ENCODE measurements at regions not wholly inside any gene's neighbourhood (a gene's known extent, or its start where the extent isn't known, plus 50 kb on each side); places are given as distances from the start of the nearest gene placed in this dataset.

- ATAC-seq (no peak), DNase-seq (no peak)
- H3K27me3 Mint-ChIP-seq: peaks cover 15% of the 10 kb centered on the region
- H3K36me3 Mint-ChIP-seq (ENCODE audit: low read depth): no peaks in the 10 kb centered on the region
- no peak overlapping the region for H3K27ac Mint-ChIP-seq
- H3K9me3 Mint-ChIP-seq: no peaks in the 10 kb centered on the region
- H3K4me3 Mint-ChIP-seq: no peak overlapping the region
- H3K4me1 Mint-ChIP-seq: no peaks in the 10 kb centered on the region
Observed at GRCh38 chr3:178404961-178405360, 131.3 kb upstream of the KCNMB2 start.

GRCh38 chr3:178405531-178405930, 130.7 kb upstream of the KCNMB2 start:
- Mint-ChIP-seq H3K9me3 (no peaks in the 10 kb centered on the region), H3K4me1 (no peaks in the 10 kb centered on the region), H3K27ac (no peak overlapping the region), H3K4me3 (no peak overlapping the region), H3K36me3 (ENCODE audit: low read depth) (no peaks in the 10 kb centered on the region), H3K27me3 (peaks cover 19% of the 10 kb centered on the region)
- DNase-seq: no peak
- no peak for ATAC-seq

- Mint-ChIP-seq H3K4me3 (no peak overlapping the region), H3K9me3 (no peaks in the 10 kb centered on the region), H3K27me3 (peaks cover 21% of the 10 kb centered on the region), H3K36me3 (ENCODE audit: low read depth) (no peaks in the 10 kb centered on the region), H3K27ac (no peak overlapping the region), H3K4me1 (no peaks in the 10 kb centered on the region)
- ATAC-seq (no peak), DNase-seq (no peak)
Observed at GRCh38 chr3:178406206-178406605, 130.0 kb upstream of the KCNMB2 start.

- no peaks in the 10 kb centered on the region for H3K4me1 Mint-ChIP-seq
- H3K27ac Mint-ChIP-seq: no peak overlapping the region
- H3K4me3 Mint-ChIP-seq: no peak overlapping the region
- ATAC-seq: no peak
- H3K9me3 Mint-ChIP-seq: no peaks in the 10 kb centered on the region
- H3K27me3 Mint-ChIP-seq: peaks cover 6% of the 10 kb centered on the region
- no peaks in the 10 kb centered on the region for H3K36me3 Mint-ChIP-seq (ENCODE audit: low read depth)
- no peak for DNase-seq
Observed at GRCh38 chr3:178415384-178415783, 120.9 kb upstream of the KCNMB2 start.

GRCh38 chr3:178417736-178418135, 118.5 kb upstream of the KCNMB2 start:
- Mint-ChIP-seq H3K4me1 (no peaks in the 10 kb centered on the region), H3K9me3 (no peaks in the 10 kb centered on the region), H3K27ac (no peak overlapping the region), H3K4me3 (no peak overlapping the region), H3K27me3 (no peaks in the 10 kb centered on the region), H3K36me3 (ENCODE audit: low read depth) (no peaks in the 10 kb centered on the region)
- no peak for ATAC-seq
- no peak for DNase-seq

GRCh38 chr3:178419071-178419470, 117.2 kb upstream of the KCNMB2 start:
- Mint-ChIP-seq H3K4me3 (no peak overlapping the region), H3K27ac (no peak overlapping the region), H3K4me1 (no peaks in the 10 kb centered on the region), H3K9me3 (no peaks in the 10 kb centered on the region), H3K27me3 (peaks cover 1% of the 10 kb centered on the region), H3K36me3 (ENCODE audit: low read depth) (no peaks in the 10 kb centered on the region)
- no peak for DNase-seq
- no peak for ATAC-seq

- ATAC-seq (no peak), DNase-seq (no peak)
- Mint-ChIP-seq H3K4me3 (no peak overlapping the region), H3K27me3 (peaks cover 2% of the 10 kb centered on the region), H3K4me1 (no peaks in the 10 kb centered on the region), H3K27ac (no peak overlapping the region), H3K9me3 (no peaks in the 10 kb centered on the region), H3K36me3 (ENCODE audit: low read depth) (no peaks in the 10 kb centered on the region)
Observed at GRCh38 chr3:178420033-178420432, 116.2 kb upstream of the KCNMB2 start.

- Mint-ChIP-seq H3K4me3 (no peak overlapping the region), H3K27me3 (peaks cover 4% of the 10 kb centered on the region), H3K27ac (no peak overlapping the region), H3K4me1 (no peaks in the 10 kb centered on the region), H3K9me3 (no peaks in the 10 kb centered on the region), H3K36me3 (ENCODE audit: low read depth) (no peaks in the 10 kb centered on the region)
- ATAC-seq (no peak), DNase-seq (no peak)
Observed at GRCh38 chr3:178421069-178421468, 115.2 kb upstream of the KCNMB2 start.

GRCh38 chr3:178422406-178422805, 113.8 kb upstream of the KCNMB2 start:
- H3K4me3 Mint-ChIP-seq: no peak overlapping the region
- H3K36me3 Mint-ChIP-seq (ENCODE audit: low read depth): no peaks in the 10 kb centered on the region
- no peak for DNase-seq
- peaks cover 4% of the 10 kb centered on the region for H3K27me3 Mint-ChIP-seq
- H3K4me1 Mint-ChIP-seq: no peaks in the 10 kb centered on the region
- H3K27ac Mint-ChIP-seq: no peak overlapping the region
- ATAC-seq: no peak
- no peaks in the 10 kb centered on the region for H3K9me3 Mint-ChIP-seq

GRCh38 chr3:178428037-178428436, 108.2 kb upstream of the KCNMB2 start:
- Mint-ChIP-seq H3K36me3 (ENCODE audit: low read depth) (no peaks in the 10 kb centered on the region), H3K27ac (no peak overlapping the region), H3K4me1 (no peaks in the 10 kb centered on the region), H3K27me3 (peaks cover 4% of the 10 kb centered on the region), H3K4me3 (no peak overlapping the region), H3K9me3 (no peaks in the 10 kb centered on the region)
- DNase-seq (no peak), ATAC-seq (no peak)

- DNase-seq (no peak), ATAC-seq (no peak)
- Mint-ChIP-seq H3K9me3 (no peaks in the 10 kb centered on the region), H3K4me3 (no peak overlapping the region), H3K27me3 (no peaks in the 10 kb centered on the region), H3K36me3 (ENCODE audit: low read depth) (no peaks in the 10 kb centered on the region), H3K27ac (no peak overlapping the region), H3K4me1 (no peaks in the 10 kb centered on the region)
Observed at GRCh38 chr3:178434206-178434805, 101.9 kb upstream of the KCNMB2 start.

- ATAC-seq (no peak), DNase-seq (no peak)
- Mint-ChIP-seq H3K9me3 (no peaks in the 10 kb centered on the region), H3K36me3 (ENCODE audit: low read depth) (no peaks in the 10 kb centered on the region), H3K4me1 (no peaks in the 10 kb centered on the region), H3K4me3 (no peak overlapping the region), H3K27ac (no peak overlapping the region), H3K27me3 (no peaks in the 10 kb centered on the region)
Observed at GRCh38 chr3:178435575-178435974, 100.7 kb upstream of the KCNMB2 start.

GRCh38 chr3:178436773-178437172, 99.5 kb upstream of the KCNMB2 start:
- DNase-seq (no peak), ATAC-seq (no peak)
- Mint-ChIP-seq H3K4me1 (no peaks in the 10 kb centered on the region), H3K27me3 (no peaks in the 10 kb centered on the region), H3K9me3 (no peaks in the 10 kb centered on the region), H3K27ac (no peak overlapping the region), H3K36me3 (ENCODE audit: low read depth) (no peaks in the 10 kb centered on the region), H3K4me3 (no peak overlapping the region)

- Mint-ChIP-seq H3K4me3 (no peak overlapping the region), H3K27me3 (no peaks in the 10 kb centered on the region), H3K9me3 (no peaks in the 10 kb centered on the region), H3K4me1 (no peaks in the 10 kb centered on the region), H3K36me3 (ENCODE audit: low read depth) (no peaks in the 10 kb centered on the region), H3K27ac (no peak overlapping the region)
- no peak for DNase-seq
- no peak for ATAC-seq
Observed at GRCh38 chr3:178437236-178437635, 99.0 kb upstream of the KCNMB2 start.

- DNase-seq (no peak), ATAC-seq (no peak)
- H3K4me1 Mint-ChIP-seq: no peaks in the 10 kb centered on the region
- no peak overlapping the region for H3K4me3 Mint-ChIP-seq
- H3K27me3 Mint-ChIP-seq: no peaks in the 10 kb centered on the region
- H3K9me3 Mint-ChIP-seq: no peaks in the 10 kb centered on the region
- H3K27ac Mint-ChIP-seq: no peak overlapping the region
- H3K36me3 Mint-ChIP-seq (ENCODE audit: low read depth): no peaks in the 10 kb centered on the region
Observed at GRCh38 chr3:178439504-178439903, 96.7 kb upstream of the KCNMB2 start.

- DNase-seq: no peak
- Mint-ChIP-seq H3K36me3 (ENCODE audit: low read depth) (no peaks in the 10 kb centered on the region), H3K9me3 (no peaks in the 10 kb centered on the region), H3K4me3 (no peak overlapping the region), H3K27ac (no peak overlapping the region), H3K4me1 (no peaks in the 10 kb centered on the region), H3K27me3 (no peaks in the 10 kb centered on the region)
- ATAC-seq: no peak
Observed at GRCh38 chr3:178440043-178440442, 96.2 kb upstream of the KCNMB2 start.

Data from activated naive CD8-positive, alpha-beta T cell treated with anti-CD3 and anti-CD28 coated beads, Interleukin-2, amount 50 U/mL, for 24 hours (primary cell).